ENCODE measurements at regions not wholly inside any gene's neighbourhood (a gene's known extent, or its start where the extent isn't known, plus 50 kb on each side); places are given as distances from the start of the nearest gene placed in this dataset.

- Histone ChIP-seq H3K9me3 (peaks cover 0 to 12% (median 0%) of the 10 kb centered on the region in 3 donors), H3K27me3 (no peaks in the 10 kb centered on the region), H3K4me1 (no peaks in the 10 kb centered on the region), H3K4me3 (no peak overlapping the region), H3K36me3 (no peaks in the 10 kb centered on the region), H3K27ac (no peak overlapping the region)
- no peak for DNase-seq
- TF ChIP-seq POLR2A (IDR thresholded peaks at IDR 0.05) (no peak), CTCF (IDR thresholded peaks at IDR 0.05) (no peak)
- intact Hi-C loops (cut with DNase I) = no loop called here
- 38 to 44% methylated on average over 2 of the region's 2 CpGs for WGBS, 2 donors
These were observed 422.3 kb downstream of the CAAP1 start for GRCh38 chr9:26470284-26470683.

- Histone ChIP-seq H3K27ac (no peak overlapping the region), H3K4me3 (no peak overlapping the region), H3K9me3 (peaks cover 0 to 7% (median 0%) of the 10 kb centered on the region in 3 donors), H3K27me3 (no peaks in the 10 kb centered on the region), H3K36me3 (no peaks in the 10 kb centered on the region), H3K4me1 (no peaks in the 10 kb centered on the region)
- TF ChIP-seq POLR2A (IDR thresholded peaks at IDR 0.05) = no peak
- no peak for TF ChIP-seq CTCF (IDR thresholded peaks at IDR 0.05)
- DNase-seq = no peak
- WGBS, 2 donors = 91 to 100% methylated on average over 1 of the region's 1 CpG
- intact Hi-C loops (cut with DNase I) = no loop called here
These were observed 428.8 kb downstream of the CAAP1 start for GRCh38 chr9:26463837-26464236.

- WGBS, 2 donors = 67 to 76% methylated on average over 1 of the region's 1 CpG
- intact Hi-C loops (cut with DNase I) = no loop called here
These were observed 429.9 kb downstream of the CAAP1 start for GRCh38 chr9:26462751-26463150.

GRCh38 chr9:26462213-26462612 is 430.4 kb downstream of the CAAP1 start:
- no peak for DNase-seq
- Histone ChIP-seq H3K27ac (no peak overlapping the region), H3K9me3 (peaks cover 0 to 7% (median 0%) of the 10 kb centered on the region in 3 donors), H3K4me3 (no peak overlapping the region), H3K36me3 (no peaks in the 10 kb centered on the region), H3K27me3 (no peaks in the 10 kb centered on the region), H3K4me1 (no peaks in the 10 kb centered on the region)
- WGBS, 2 donors = 26 to 42% methylated on average over 1 of the region's 1 CpG
- intact Hi-C loops (cut with DNase I) = no loop called here
- TF ChIP-seq POLR2A (IDR thresholded peaks at IDR 0.05) (no peak), CTCF (IDR thresholded peaks at IDR 0.05) (no peak)

More at GRCh38 chr9:26462751-26463150, 429.9 kb downstream of the CAAP1 start:
- no peak for DNase-seq
- Histone ChIP-seq H3K27ac (no peak overlapping the region), H3K4me3 (no peak overlapping the region), H3K27me3 (no peaks in the 10 kb centered on the region), H3K4me1 (no peaks in the 10 kb centered on the region), H3K36me3 (no peaks in the 10 kb centered on the region), H3K9me3 (peaks cover 0 to 7% (median 0%) of the 10 kb centered on the region in 3 donors)
- TF ChIP-seq POLR2A (IDR thresholded peaks at IDR 0.05) (no peak), CTCF (IDR thresholded peaks at IDR 0.05) (no peak)

GRCh38 chr9:26460624-26461023 is 432.0 kb downstream of the CAAP1 start:
- H3K36me3 ChIP-seq = no peaks in the 10 kb centered on the region
- no peak for TF ChIP-seq POLR2A (IDR thresholded peaks at IDR 0.05)
- TF ChIP-seq CTCF (IDR thresholded peaks at IDR 0.05) = no peak
- 15 to 22% methylated on average over 1 of the region's 1 CpG for WGBS, 2 donors
- no peak overlapping the region for H3K4me3 ChIP-seq
- no peaks in the 10 kb centered on the region for H3K4me1 ChIP-seq
- H3K9me3 ChIP-seq = no peaks in the 10 kb centered on the region
- no peak overlapping the region for H3K27ac ChIP-seq
- intact Hi-C loops (cut with DNase I) = no loop called here
- no peak for DNase-seq
- no peaks in the 10 kb centered on the region for H3K27me3 ChIP-seq
